ENCODE measurements at regions not wholly inside any gene's neighbourhood (a gene's known extent, or its start where the extent isn't known, plus 50 kb on each side); places are given as distances from the start of the nearest gene placed in this dataset.

GRCh38 chr14:50045039-50045711, 71.2 kb downstream of the VCPKMT start:
- Histone ChIP-seq H3K36me3 (ENCODE audit: control insufficient read depth in 1 of 2, insufficient read depth in 2 of 2, low read length in 2 of 2) (no peaks in the 10 kb centered on the region), H3K27me3 (ENCODE audit: low read depth, low read length) (no peaks in the 10 kb centered on the region), H3K27ac (ENCODE audit: low read length) (peak overlapping the region; percentile 92), H3K4me3 (ENCODE audit: low read depth in 1 of 2, low read length in 2 of 2) (no peak overlapping the region), H3K9me3 (ENCODE audit: control insufficient read depth in 1 of 2, low read length in 2 of 2) (no peaks in the 10 kb centered on the region), H3K4me1 (ENCODE audit: control insufficient read depth in 1 of 2, insufficient read depth in 2 of 2, low read length in 2 of 2) (peaks cover 3 to 23% of the 10 kb centered on the region in 2 donors)

- H3K27me3 ChIP-seq (ENCODE audit: low read depth, low read length): no peaks in the 10 kb centered on the region
These were observed 70.5 kb downstream of the VCPKMT start for GRCh38 chr14:50045837-50046236.

DNA sequence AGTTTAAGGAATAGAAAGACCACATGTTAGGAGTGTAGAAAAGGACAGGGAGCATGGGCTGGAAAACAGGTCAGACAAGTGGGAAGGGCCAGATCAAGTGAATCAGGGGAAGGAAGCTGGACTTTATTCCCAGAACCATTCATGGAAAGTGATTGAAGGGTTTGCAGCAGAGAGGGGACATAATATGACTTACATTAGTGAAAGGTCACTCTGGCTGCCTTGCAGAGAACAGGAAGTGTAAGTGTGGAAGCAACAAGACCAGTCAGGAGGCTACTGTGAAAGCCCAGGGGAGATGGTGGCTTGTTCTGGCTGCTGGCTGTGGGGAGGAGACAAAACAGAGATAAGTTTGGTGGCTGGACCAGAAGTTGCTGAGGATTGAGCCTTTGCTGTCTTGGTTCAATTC, 69.1 kb downstream of the VCPKMT start:
- Histone ChIP-seq H3K36me3 (ENCODE audit: control insufficient read depth in 1 of 2, insufficient read depth in 2 of 2, low read length in 2 of 2) (no peaks in the 10 kb centered on the region), H3K27ac (ENCODE audit: low read length) (peak overlapping the region; percentile 67), H3K4me3 (ENCODE audit: low read depth in 1 of 2, low read length in 2 of 2) (no peak overlapping the region), H3K4me1 (ENCODE audit: control insufficient read depth in 1 of 2, insufficient read depth in 2 of 2, low read length in 2 of 2) (peaks cover 3 to 16% of the 10 kb centered on the region in 2 donors), H3K27me3 (ENCODE audit: low read depth, low read length) (no peaks in the 10 kb centered on the region), H3K9me3 (ENCODE audit: control insufficient read depth in 1 of 2, low read length in 2 of 2) (no peaks in the 10 kb centered on the region)

More at GRCh38 chr14:50045837-50046236, 70.5 kb downstream of the VCPKMT start:
- no peaks in the 10 kb centered on the region for H3K9me3 ChIP-seq (ENCODE audit: control insufficient read depth in 1 of 2, low read length in 2 of 2)
- peak overlapping the region; percentile 92 for H3K27ac ChIP-seq (ENCODE audit: low read length)
- H3K4me1 ChIP-seq (ENCODE audit: control insufficient read depth in 1 of 2, insufficient read depth in 2 of 2, low read length in 2 of 2): peaks cover 3 to 17% of the 10 kb centered on the region in 2 donors
- H3K4me3 ChIP-seq (ENCODE audit: low read depth in 1 of 2, low read length in 2 of 2): no peak overlapping the region
- H3K36me3 ChIP-seq (ENCODE audit: control insufficient read depth in 1 of 2, insufficient read depth in 2 of 2, low read length in 2 of 2): no peaks in the 10 kb centered on the region

DNA sequence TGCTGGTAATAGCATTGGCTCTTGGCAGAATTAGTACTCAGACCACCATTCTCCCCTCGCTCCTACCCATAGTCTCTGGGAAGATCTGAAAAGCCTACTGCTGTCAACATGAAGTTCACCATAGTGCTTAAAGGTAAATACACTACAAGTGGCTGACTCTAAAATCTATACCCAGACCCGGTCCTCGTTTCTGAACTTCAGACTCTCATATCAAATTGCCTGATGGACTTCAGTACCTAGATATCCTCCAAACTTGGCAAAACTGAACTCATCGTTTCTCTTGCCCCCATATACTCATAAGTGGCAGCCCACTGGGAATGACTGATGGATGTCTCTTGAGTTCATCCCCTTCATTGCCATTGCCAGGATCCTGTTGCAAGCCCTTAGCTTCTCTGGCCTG, 67.3 kb downstream of the VCPKMT start:
- no peaks in the 10 kb centered on the region for H3K27me3 ChIP-seq (ENCODE audit: low read depth, low read length)

GRCh38 chr14:50049703-50050570, 66.4 kb downstream of the VCPKMT start:
- Histone ChIP-seq H3K36me3 (ENCODE audit: control insufficient read depth in 1 of 2, insufficient read depth in 2 of 2, low read length in 2 of 2) (no peaks in the 10 kb centered on the region), H3K9me3 (ENCODE audit: control insufficient read depth in 1 of 2, low read length in 2 of 2) (no peaks in the 10 kb centered on the region), H3K27me3 (ENCODE audit: low read depth, low read length) (no peaks in the 10 kb centered on the region), H3K4me1 (ENCODE audit: control insufficient read depth in 1 of 2, insufficient read depth in 2 of 2, low read length in 2 of 2) (peaks cover 0 to 10% of the 10 kb centered on the region in 2 donors), H3K27ac (ENCODE audit: low read length) (no peak overlapping the region), H3K4me3 (ENCODE audit: low read depth in 1 of 2, low read length in 2 of 2) (no peak overlapping the region)

More for the DNA sequence above, 67.3 kb downstream of the VCPKMT start:
- Histone ChIP-seq H3K27ac (ENCODE audit: low read length) (no peak overlapping the region), H3K4me1 (ENCODE audit: control insufficient read depth in 1 of 2, insufficient read depth in 2 of 2, low read length in 2 of 2) (peaks cover 3 to 16% of the 10 kb centered on the region in 2 donors), H3K9me3 (ENCODE audit: control insufficient read depth in 1 of 2, low read length in 2 of 2) (no peaks in the 10 kb centered on the region), H3K36me3 (ENCODE audit: control insufficient read depth in 1 of 2, insufficient read depth in 2 of 2, low read length in 2 of 2) (no peaks in the 10 kb centered on the region), H3K4me3 (ENCODE audit: low read depth in 1 of 2, low read length in 2 of 2) (no peak overlapping the region)

DNA sequence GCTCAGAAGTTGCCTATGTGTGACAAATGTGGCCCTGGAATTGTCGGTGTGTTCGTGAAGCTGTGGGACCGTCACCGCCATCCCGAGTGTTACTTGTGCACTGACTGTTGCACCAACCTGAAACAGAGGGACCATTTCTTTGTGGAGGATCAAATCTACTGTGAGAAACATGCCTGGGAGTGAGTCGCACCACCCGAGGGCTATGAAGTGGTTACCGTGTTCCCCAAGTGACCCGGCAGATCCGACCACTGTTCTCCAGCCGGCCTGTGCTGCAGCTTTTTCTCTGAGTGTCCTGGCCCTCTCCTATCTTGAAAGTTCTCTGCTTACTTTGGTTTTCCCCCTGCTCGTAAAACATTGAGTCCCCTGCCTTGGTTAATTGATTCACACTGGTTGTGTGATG, 65.3 kb downstream of the VCPKMT start:
- Histone ChIP-seq H3K27ac (ENCODE audit: low read length) (no peak overlapping the region), H3K9me3 (ENCODE audit: control insufficient read depth in 1 of 2, low read length in 2 of 2) (no peaks in the 10 kb centered on the region), H3K36me3 (ENCODE audit: control insufficient read depth in 1 of 2, insufficient read depth in 2 of 2, low read length in 2 of 2) (no peaks in the 10 kb centered on the region), H3K4me3 (ENCODE audit: low read depth in 1 of 2, low read length in 2 of 2) (no peak overlapping the region), H3K27me3 (ENCODE audit: low read depth, low read length) (no peaks in the 10 kb centered on the region), H3K4me1 (ENCODE audit: control insufficient read depth in 1 of 2, insufficient read depth in 2 of 2, low read length in 2 of 2) (no peaks in the 10 kb centered on the region)

GRCh38 chr14:50051706-50052105, 64.7 kb downstream of the VCPKMT start:
- Histone ChIP-seq H3K36me3 (ENCODE audit: control insufficient read depth in 1 of 2, insufficient read depth in 2 of 2, low read length in 2 of 2) (no peaks in the 10 kb centered on the region), H3K4me3 (ENCODE audit: low read depth in 1 of 2, low read length in 2 of 2) (no peak overlapping the region), H3K27me3 (ENCODE audit: low read depth, low read length) (no peaks in the 10 kb centered on the region), H3K4me1 (ENCODE audit: control insufficient read depth in 1 of 2, insufficient read depth in 2 of 2, low read length in 2 of 2) (no peaks in the 10 kb centered on the region), H3K27ac (ENCODE audit: low read length) (no peak overlapping the region), H3K9me3 (ENCODE audit: control insufficient read depth in 1 of 2, low read length in 2 of 2) (no peaks in the 10 kb centered on the region)

GRCh38 chr14:50052517-50052916, 63.9 kb downstream of the VCPKMT start:
- Histone ChIP-seq H3K9me3 (ENCODE audit: control insufficient read depth in 1 of 2, low read length in 2 of 2) (no peaks in the 10 kb centered on the region), H3K4me3 (ENCODE audit: low read depth in 1 of 2, low read length in 2 of 2) (no peak overlapping the region), H3K27ac (ENCODE audit: low read length) (no peak overlapping the region), H3K27me3 (ENCODE audit: low read depth, low read length) (no peaks in the 10 kb centered on the region), H3K4me1 (ENCODE audit: control insufficient read depth in 1 of 2, insufficient read depth in 2 of 2, low read length in 2 of 2) (no peaks in the 10 kb centered on the region), H3K36me3 (ENCODE audit: control insufficient read depth in 1 of 2, insufficient read depth in 2 of 2, low read length in 2 of 2) (no peaks in the 10 kb centered on the region)

GRCh38 chr14:50053935-50054334, 62.4 kb downstream of the VCPKMT start:
- Histone ChIP-seq H3K36me3 (ENCODE audit: control insufficient read depth in 1 of 2, insufficient read depth in 2 of 2, low read length in 2 of 2) (no peaks in the 10 kb centered on the region), H3K9me3 (ENCODE audit: control insufficient read depth in 1 of 2, low read length in 2 of 2) (no peaks in the 10 kb centered on the region), H3K27me3 (ENCODE audit: low read depth, low read length) (no peaks in the 10 kb centered on the region), H3K4me3 (ENCODE audit: low read depth in 1 of 2, low read length in 2 of 2) (no peak overlapping the region), H3K4me1 (ENCODE audit: control insufficient read depth in 1 of 2, insufficient read depth in 2 of 2, low read length in 2 of 2) (no peaks in the 10 kb centered on the region), H3K27ac (ENCODE audit: low read length) (no peak overlapping the region)

DNA sequence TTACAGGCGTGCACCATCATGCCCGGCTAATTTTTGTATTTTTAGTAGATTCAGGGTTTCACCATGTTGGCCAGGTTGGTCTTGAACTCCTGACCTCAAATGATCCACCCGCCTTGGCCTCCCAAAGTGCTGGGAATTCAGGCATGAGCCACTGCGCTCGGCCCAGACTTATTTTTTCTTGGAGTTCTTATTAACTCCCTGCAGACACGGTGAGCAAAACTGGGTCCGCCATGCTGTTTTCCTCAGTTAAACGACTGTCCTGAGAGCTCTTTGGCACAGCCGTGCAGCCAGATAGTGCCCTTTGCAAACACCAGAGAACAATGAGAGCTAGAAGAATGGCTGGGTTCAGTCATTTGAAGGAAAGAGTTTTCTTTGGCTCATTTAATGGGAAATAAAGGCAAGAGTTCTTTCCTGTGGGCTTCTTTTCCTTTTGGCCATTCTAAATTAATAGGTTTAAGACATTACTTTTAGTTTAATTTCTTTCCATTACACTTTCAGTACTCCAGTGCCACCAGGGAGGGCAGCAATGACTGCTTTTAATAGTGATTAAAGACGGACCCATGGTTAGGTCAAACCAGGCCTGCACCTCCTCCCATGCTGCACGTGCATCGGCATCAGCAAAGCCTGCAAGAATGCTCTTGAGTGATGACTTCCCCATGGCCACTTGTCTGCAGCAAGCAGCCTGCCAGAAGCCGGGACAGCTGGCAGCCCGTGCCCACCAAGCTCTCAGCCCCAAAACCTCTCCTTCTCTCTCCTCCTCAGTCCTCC, 60.7 kb downstream of the VCPKMT start:
- Histone ChIP-seq H3K27me3 (ENCODE audit: low read depth, low read length) (no peaks in the 10 kb centered on the region), H3K36me3 (ENCODE audit: control insufficient read depth in 1 of 2, insufficient read depth in 2 of 2, low read length in 2 of 2) (no peaks in the 10 kb centered on the region), H3K27ac (ENCODE audit: low read length) (no peak overlapping the region), H3K4me1 (ENCODE audit: control insufficient read depth in 1 of 2, insufficient read depth in 2 of 2, low read length in 2 of 2) (peaks cover 1 to 6% of the 10 kb centered on the region in 2 donors), H3K4me3 (ENCODE audit: low read depth in 1 of 2, low read length in 2 of 2) (no peak overlapping the region), H3K9me3 (ENCODE audit: control insufficient read depth in 1 of 2, low read length in 2 of 2) (no peaks in the 10 kb centered on the region)

DNA sequence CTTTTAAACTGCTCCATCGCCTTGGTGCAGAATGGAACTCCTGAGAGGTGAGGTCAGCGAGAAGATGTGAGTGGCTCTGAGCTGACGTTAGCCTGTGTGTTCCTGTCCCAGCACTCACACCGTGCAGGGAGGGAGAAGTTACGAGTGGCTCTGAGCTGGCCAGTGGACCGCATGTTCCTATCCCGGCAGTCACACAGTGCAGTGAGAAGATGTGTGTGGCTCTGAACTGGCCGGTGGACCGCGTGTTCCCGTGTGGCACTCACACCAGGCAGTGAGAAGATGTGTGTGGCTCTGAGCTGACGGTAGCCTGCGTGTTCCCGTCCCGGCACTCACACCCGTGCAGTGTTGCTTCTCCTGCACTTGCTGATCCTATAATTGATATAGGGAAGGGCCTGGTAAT, 59.9 kb downstream of the VCPKMT start:
- no peaks in the 10 kb centered on the region for H3K36me3 ChIP-seq (ENCODE audit: control insufficient read depth in 1 of 2, insufficient read depth in 2 of 2, low read length in 2 of 2)
- H3K9me3 ChIP-seq (ENCODE audit: control insufficient read depth in 1 of 2, low read length in 2 of 2): no peaks in the 10 kb centered on the region
- no peak overlapping the region for H3K27ac ChIP-seq (ENCODE audit: low read length)
- peaks cover 6 to 14% of the 10 kb centered on the region in 2 donors for H3K4me1 ChIP-seq (ENCODE audit: control insufficient read depth in 1 of 2, insufficient read depth in 2 of 2, low read length in 2 of 2)
- no peak overlapping the region for H3K4me3 ChIP-seq (ENCODE audit: low read depth in 1 of 2, low read length in 2 of 2)
- no peaks in the 10 kb centered on the region for H3K27me3 ChIP-seq (ENCODE audit: low read depth, low read length)

Data from muscle layer of duodenum (tissue), 2 donors.